Motor neuron (in vitro differentiated cells): ENCODE measurements at regions not wholly inside any gene's neighbourhood (a gene's known extent, or its start where the extent isn't known, plus 50 kb on each side); places are given as distances from the start of the nearest gene placed in this dataset.

Experiments used
- ATAC-seq, 8 experiments: fragments of 200-7000 bp; cut with Tn5 transposase; replicated peaks in 6 of 8; 2 replicates each; pipeline ENCODE4 v1.8.0; 2021; ENCODE audit warnings: mild to moderate bottlenecking in 8 of 8, moderate library complexity in 8 of 8
- H3K27ac ChIP-seq, 2 donors: fragments of 250-450 bp; sonication (Bioruptor Pico); 2 replicates each; pipeline ENCODE4 v1.9.0; 2021; ENCODE audit warnings: antibody characterized with exemption in 2 of 2, mild to moderate bottlenecking in 2 of 2, moderate library complexity in 1 of 2
- H3K4me1 ChIP-seq, 2 donors: fragments of 250-450 bp; sonication (Bioruptor Pico); replicated peaks in 1 of 2; 2 replicates each; pipeline ENCODE4 v1.6.1; 2021; ENCODE audit warnings: antibody characterized with exemption in 2 of 2, mild to moderate bottlenecking in 2 of 2, moderate library complexity in 1 of 2
- H3K4me3 ChIP-seq, 5 donors: fragments of 250-450 bp; sonication (Bioruptor Pico); 2 replicates each; pipeline ENCODE4 v1.9.0; 2021; ENCODE audit warnings: antibody characterized with exemption in 5 of 5, mild to moderate bottlenecking in 5 of 5, moderate library complexity in 4 of 5
- WGBS, 10 experiments: fragments of 450-650 bp; shearing (Covaris generic); methylation state at CpG; one replicate each; pipeline ENCODE4 v1.0.0; 2022; 5-methylcytosine and 5-hydroxymethylcytosine counted together
- in situ Hi-C, 9 experiments: fragments of 400-800 bp; cut with MboI; loops; one replicate each; pipeline ENCODE4 v1.15.0; 2021; ENCODE audit warnings: low sequenced_read_pairs in 9 of 9, low pct_unique_long_range_greater_than_20kb in 2 of 9; ENCODE audit not compliant: unreplicated experiment in 9 of 9

- ATAC-seq = no peak
Measured at GRCh38 chr5:61904730-61905129, 401.3 kb upstream of the KIF2A start.

GRCh38 chr5:61905613-61906012 is 400.4 kb upstream of the KIF2A start:
- ATAC-seq = no peak
- Histone ChIP-seq H3K4me3 (no peak overlapping the region), H3K4me1 (no peaks in the 10 kb centered on the region), H3K27ac (no peak overlapping the region)
- WGBS, 10 experiments = 0 to 95% (median 81%) methylated on average over 1 to 3 of the region's 3 CpGs
- in situ Hi-C loops = no loop called here

More at GRCh38 chr5:61904730-61905129, 401.3 kb upstream of the KIF2A start:
- no peak overlapping the region for H3K4me3 ChIP-seq
- H3K4me1 ChIP-seq = no peaks in the 10 kb centered on the region
- in situ Hi-C loops = no loop called here
- WGBS, 10 experiments = 11 to 100% (median 80%) methylated on average over 1 of the region's 1 CpG; no CpG with 5 or more reads in 3 of the 10 experiments
- H3K27ac ChIP-seq = no peak overlapping the region

GRCh38 chr5:61906820-61907219 is 399.2 kb upstream of the KIF2A start:
- 9 to 75% (median 58%) methylated on average over 1 to 5 of the region's 5 CpGs; no CpG with 5 or more reads in 3 of the 10 experiments for WGBS, 10 experiments
- ATAC-seq = peak in 1 of 8 experiments; percentile 46
- Histone ChIP-seq H3K27ac (no peak overlapping the region), H3K4me1 (no peaks in the 10 kb centered on the region), H3K4me3 (no peak overlapping the region)
- in situ Hi-C loops = no loop called here

GRCh38 chr5:61907995-61908394 is 398.0 kb upstream of the KIF2A start:
- no peak overlapping the region for H3K4me3 ChIP-seq
- WGBS, 10 experiments = 40 to 100% (median 75%) methylated on average over 1 to 3 of the region's 4 CpGs; no CpG with 5 or more reads in 4 of the 10 experiments
- no peak overlapping the region for H3K27ac ChIP-seq
- in situ Hi-C loops = no loop called here
- no peak for ATAC-seq
- H3K4me1 ChIP-seq = no peaks in the 10 kb centered on the region

GRCh38 chr5:61910771-61911170 is 395.2 kb upstream of the KIF2A start:
- Histone ChIP-seq H3K4me1 (no peaks in the 10 kb centered on the region), H3K27ac (no peak overlapping the region), H3K4me3 (no peak overlapping the region)
- 63 to 100% (median 80%) methylated on average over 1 to 2 of the region's 2 CpGs; no CpG with 5 or more reads in 5 of the 10 experiments for WGBS, 10 experiments
- ATAC-seq = no peak
- in situ Hi-C loops = no loop called here

GRCh38 chr5:61912559-61912958 is 393.4 kb upstream of the KIF2A start:
- H3K27ac ChIP-seq = no peak overlapping the region
- WGBS, 10 experiments = 0 to 95% (median 80%) methylated on average over 1 to 6 of the region's 6 CpGs
- no peaks in the 10 kb centered on the region for H3K4me1 ChIP-seq
- ATAC-seq = no peak
- no peak overlapping the region for H3K4me3 ChIP-seq
- in situ Hi-C loops = no loop called here

GRCh38 chr5:61915646-61916045 is 390.4 kb upstream of the KIF2A start:
- ATAC-seq = no peak
- no peak overlapping the region for H3K4me3 ChIP-seq
- WGBS, 10 experiments = 0 to 78% (median 40%) methylated on average over 1 to 3 of the region's 4 CpGs; no CpG with 5 or more reads in 3 of the 10 experiments
- no peak overlapping the region for H3K27ac ChIP-seq
- in situ Hi-C loops = no loop called here
- no peaks in the 10 kb centered on the region for H3K4me1 ChIP-seq

- 10 to 100% (median 94%) methylated on average over 1 to 4 of the region's 4 CpGs; no CpG with 5 or more reads in 2 of the 10 experiments for WGBS, 10 experiments
- in situ Hi-C loops = no loop called here
- no peak for ATAC-seq
Measured at GRCh38 chr5:61916621-61917620, 389.1 kb upstream of the KIF2A start.

GRCh38 chr5:61918611-61919010 is 387.4 kb upstream of the KIF2A start:
- peak in 3 of 8 experiments; percentile 41 to 67 (median 45) for ATAC-seq
- in situ Hi-C loops = no loop called here
- no peak overlapping the region for H3K27ac ChIP-seq
- WGBS, 10 experiments = 0 to 69% (median 33%) methylated on average over 1 to 2 of the region's 2 CpGs; no CpG with 5 or more reads in 2 of the 10 experiments
- H3K4me3 ChIP-seq = no peak overlapping the region
- no peaks in the 10 kb centered on the region for H3K4me1 ChIP-seq

More at GRCh38 chr5:61916621-61917620, 389.1 kb upstream of the KIF2A start:
- H3K4me3 ChIP-seq = no peak overlapping the region
- H3K4me1 ChIP-seq = no peaks in the 10 kb centered on the region
- H3K27ac ChIP-seq = no peak overlapping the region

GRCh38 chr5:61919920-61920319 is 386.1 kb upstream of the KIF2A start:
- Histone ChIP-seq H3K27ac (no peak overlapping the region), H3K4me3 (no peak overlapping the region), H3K4me1 (no peaks in the 10 kb centered on the region)
- WGBS, 10 experiments = 30 to 97% (median 86%) methylated on average over 1 to 6 of the region's 6 CpGs; no CpG with 5 or more reads in 1 of the 10 experiments
- in situ Hi-C loops = no loop called here
- ATAC-seq = peak in 1 of 8 experiments; percentile 36

- Histone ChIP-seq H3K4me1 (no peaks in the 10 kb centered on the region), H3K4me3 (no peak overlapping the region), H3K27ac (no peak overlapping the region)
- in situ Hi-C loops = no loop called here
- 0 to 88% (median 42%) methylated on average over 1 of the region's 1 CpG; no CpG with 5 or more reads in 2 of the 10 experiments for WGBS, 10 experiments
- no peak for ATAC-seq
Measured at GRCh38 chr5:61924251-61924650, 381.8 kb upstream of the KIF2A start.

- Histone ChIP-seq H3K27ac (no peak overlapping the region), H3K4me3 (no peak overlapping the region), H3K4me1 (no peaks in the 10 kb centered on the region)
- no peak for ATAC-seq
- in situ Hi-C loops = loop anchor here in 3 of 9 experiments (25.0 kb wide), 4 partner anchors 865 to 1240 kb away; no protein-coding TSS in a partner anchor
Measured at GRCh38 chr5:61926911-61927310, 379.1 kb upstream of the KIF2A start.

GRCh38 chr5:61931236-61931635 is 374.8 kb upstream of the KIF2A start:
- Histone ChIP-seq H3K4me3 (no peak overlapping the region), H3K27ac (no peak overlapping the region), H3K4me1 (no peaks in the 10 kb centered on the region)
- in situ Hi-C loops = loop anchor here in 3 of 9 experiments (25.0 kb wide), 4 partner anchors 869 to 1244 kb away; no protein-coding TSS in a partner anchor
- no peak for ATAC-seq
